Vagina (tissue), 2 donors: ENCODE measurements at regions not wholly inside any gene's neighbourhood (a gene's known extent, or its start where the extent isn't known, plus 50 kb on each side); places are given as distances from the start of the nearest gene placed in this dataset.

Experiments used
- CTCF ChIP-seq, 3 experiments: fragments of 450-650 bp in 2 of 3; fragments of 200-600 bp in 1 of 3; sonication (generic) in 1 of 3; IDR thresholded peaks; one replicate each; pipeline ENCODE4 v1.5.1; 2017 to 2019; ENCODE audit warnings: antibody characterized with exemption in 3 of 3, mild to moderate bottlenecking in 2 of 3, moderate library complexity in 2 of 3
- POLR2A ChIP-seq, 2 donors: fragments of 450-650 bp; IDR thresholded peaks; one replicate each; pipeline ENCODE4 v1.6.1; 2017; ENCODE audit warnings: antibody characterized with exemption in 2 of 2, mild to moderate bottlenecking in 2 of 2, moderate library complexity in 2 of 2
- POLR2AphosphoS5 ChIP-seq, 2 donors: sonication (generic); formaldehyde crosslinking; IDR thresholded peaks; one replicate each; pipeline ENCODE4 v1.9.0; 2017; ENCODE audit warnings: antibody characterized with exemption in 2 of 2, mild to moderate bottlenecking in 2 of 2, low read depth in 1 of 2; ENCODE audit not compliant: insufficient read depth in 1 of 2

- TF ChIP-seq CTCF (IDR thresholded peaks at IDR 0.05) (no peak), POLR2A (IDR thresholded peaks at IDR 0.05) (no peak), POLR2AphosphoS5 (IDR thresholded peaks at IDR 0.05; ENCODE audit: insufficient read depth in 1 of 2, low read depth in 1 of 2) (no peak)
These were observed 638.0 kb downstream of the KCNT2 start for GRCh38 chr1:195970209-195970608.
